OCI-LY7 (cell line): ENCODE measurements at regions not wholly inside any gene's neighbourhood (a gene's known extent, or its start where the extent isn't known, plus 50 kb on each side); places are given as distances from the start of the nearest gene placed in this dataset.

ENCODE experiments used
- BruUV-seq: library from RNA; stranded (reverse); fragments of 400-500 nt; replicated peaks from 2 replicates; lab custom pipeline; 2021; lab: Mats Ljungman, UMichigan
- CTCF ChIA-PET: fragments of 300-600 bp; sonication (Branson Sonifier 250); formaldehyde crosslinking; loops from one replicate; lab custom pipeline; 2022; ENCODE audit warnings: antibody characterized with exemption; ENCODE audit not compliant: unreplicated experiment; lab: Charles Lee
- POLR2A ChIA-PET: fragments of 300-600 bp; sonication (Branson Sonifier 250); formaldehyde crosslinking; loops from one replicate; lab custom pipeline; 2022; ENCODE audit warnings: antibody characterized with exemption; lab: Charles Lee
- DNase-seq: peaks from one replicate; pipeline ENCODE4 v3.0.0-alpha.2; 2015; ENCODE audit warnings: low spot score
- H2AFZ ChIP-seq: fragments of 200-600 bp; sonication (generic), shearing (Covaris generic); 2 replicates; pipeline ENCODE4 v1.6.1; 2014; ENCODE audit warnings: mild to moderate bottlenecking, antibody characterized with exemption, low read length, moderate library complexity
- H3K27ac ChIP-seq: fragments of 200-600 bp; sonication (generic); 2 replicates; pipeline ENCODE4 v1.5.1; 2014; ENCODE audit warnings: mixed run types, low read depth, mild to moderate bottlenecking, moderate library complexity, low read length, inconsistent platforms; ENCODE audit not compliant: poor library complexity, severe bottlenecking
- H3K36me3 ChIP-seq: fragments of 200-600 bp; sonication (generic); 2 replicates; pipeline ENCODE4 v1.6.1; 2014; ENCODE audit warnings: mild to moderate bottlenecking, antibody characterized with exemption, low read length, moderate library complexity, mixed read lengths; ENCODE audit not compliant: insufficient read depth
- H3K4me1 ChIP-seq: fragments of 200-600 bp; sonication (generic); 2 replicates; pipeline ENCODE4 v1.5.1; 2014; ENCODE audit warnings: mild to moderate bottlenecking, low read length; ENCODE audit not compliant: insufficient read depth, poor library complexity, severe bottlenecking
- H3K4me2 ChIP-seq: fragments of 200-600 bp; sonication (generic); 2 replicates; pipeline ENCODE4 v1.6.1; 2014; ENCODE audit warnings: mild to moderate bottlenecking, low read length
- H3K4me3 ChIP-seq: fragments of 200-600 bp; sonication (generic); 2 replicates; pipeline ENCODE4 v1.5.1; 2014; ENCODE audit warnings: mild to moderate bottlenecking, low read depth, low read length; ENCODE audit not compliant: poor library complexity, severe bottlenecking
- H3K79me2 ChIP-seq: fragments of 200-600 bp; sonication (generic); 2 replicates; pipeline ENCODE4 v1.6.1; 2016; ENCODE audit warnings: low read depth, mild to moderate bottlenecking, low read length, moderate library complexity, mixed read lengths; ENCODE audit not compliant: insufficient read depth
- H3K9me2 ChIP-seq: fragments of 200-600 bp; sonication (generic); 2 replicates; pipeline ENCODE4 v1.6.1; 2016; ENCODE audit warnings: mild to moderate bottlenecking, low read length, mixed read lengths; ENCODE audit not compliant: insufficient read depth
- H3K9me3 ChIP-seq: fragments of 200-600 bp; sonication (generic); 2 replicates; pipeline ENCODE4 v1.6.1; 2014; ENCODE audit warnings: mild to moderate bottlenecking, mixed run types, low read length, mixed read lengths
- H4K20me1 ChIP-seq: fragments of 200-600 bp; sonication (generic); 2 replicates; pipeline ENCODE4 v1.6.1; 2014; ENCODE audit warnings: mild to moderate bottlenecking, antibody characterized with exemption, low read length, moderate library complexity, mixed read lengths; ENCODE audit not compliant: insufficient read depth
- EZH2phosphoT487 ChIP-seq: fragments of 200-600 bp; sonication (generic); IDR thresholded peaks from 2 replicates; pipeline ENCODE4 v1.6.1; 2018; ENCODE audit warnings: low read depth, borderline replicate concordance, mild to moderate bottlenecking, mixed run types, antibody characterized with exemption, low read length, moderate library complexity, mixed read lengths
- intact Hi-C: fragments of 100-400 bp; cut with micrococcal nuclease; formaldehyde crosslinking; loops from one replicate; pipeline ENCODE4 v1.10.0; 2022; ENCODE audit not compliant: unreplicated experiment
- TF ChIP-seq, protein P1 (sequence below): fragments of 200-600 bp; sonication (generic); conservative IDR thresholded peaks from 2 replicates; pipeline ENCODE4 v1.5.1; 2014; ENCODE audit warnings: mild to moderate bottlenecking, antibody characterized with exemption, low read length, moderate library complexity, mixed read lengths

DNA sequence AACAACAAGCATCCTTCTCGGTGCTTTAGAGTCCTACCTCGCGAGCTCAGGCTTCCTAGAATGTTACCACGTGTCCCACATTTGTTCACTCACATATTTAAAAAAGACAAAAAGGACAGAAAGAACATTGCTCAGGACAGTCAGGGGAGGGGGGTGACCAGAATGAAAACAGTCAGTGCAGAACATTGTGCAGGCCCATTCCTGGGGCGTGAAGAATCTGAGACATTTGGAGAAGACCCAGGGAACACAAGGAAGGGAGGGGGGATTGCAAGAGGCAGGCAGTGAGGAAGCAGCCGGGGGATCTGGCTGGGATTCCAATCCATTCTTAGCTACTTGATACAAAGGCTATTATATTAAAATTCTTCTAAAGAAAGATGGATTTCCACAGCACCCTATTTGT, 270.4 kb upstream of the CITED2 start:
- H4K20me1 ChIP-seq = no peaks in the 10 kb centered on the region
- ChIA-PET POLR2A (interaction anchor here (1.2 to 1.4 kb wide), 2 partner anchors 10 to 16 kb away, joined by 3 to 4 read pairs; no protein-coding TSS in a partner anchor), CTCF (no interaction called here)
- H3K4me1 ChIP-seq = no peaks in the 10 kb centered on the region
- H3K36me3 ChIP-seq = no peaks in the 10 kb centered on the region
- no peak overlapping the region for H3K4me3 ChIP-seq
- H3K9me2 ChIP-seq = no peaks in the 10 kb centered on the region
- H3K4me2 ChIP-seq = no peak overlapping the region
- no peak for DNase-seq
- no TSS peak for BruUV-seq
- H3K79me2 ChIP-seq = no peaks in the 10 kb centered on the region
- intact Hi-C loops = no loop called here
- no peaks in the 10 kb centered on the region for H3K9me3 ChIP-seq
- H3K27ac ChIP-seq = no peak overlapping the region
- H2AFZ ChIP-seq = no peak overlapping the region
- TF ChIP-seq EZH2phosphoT487 = no peak
- TF ChIP-seq, protein P1, sequence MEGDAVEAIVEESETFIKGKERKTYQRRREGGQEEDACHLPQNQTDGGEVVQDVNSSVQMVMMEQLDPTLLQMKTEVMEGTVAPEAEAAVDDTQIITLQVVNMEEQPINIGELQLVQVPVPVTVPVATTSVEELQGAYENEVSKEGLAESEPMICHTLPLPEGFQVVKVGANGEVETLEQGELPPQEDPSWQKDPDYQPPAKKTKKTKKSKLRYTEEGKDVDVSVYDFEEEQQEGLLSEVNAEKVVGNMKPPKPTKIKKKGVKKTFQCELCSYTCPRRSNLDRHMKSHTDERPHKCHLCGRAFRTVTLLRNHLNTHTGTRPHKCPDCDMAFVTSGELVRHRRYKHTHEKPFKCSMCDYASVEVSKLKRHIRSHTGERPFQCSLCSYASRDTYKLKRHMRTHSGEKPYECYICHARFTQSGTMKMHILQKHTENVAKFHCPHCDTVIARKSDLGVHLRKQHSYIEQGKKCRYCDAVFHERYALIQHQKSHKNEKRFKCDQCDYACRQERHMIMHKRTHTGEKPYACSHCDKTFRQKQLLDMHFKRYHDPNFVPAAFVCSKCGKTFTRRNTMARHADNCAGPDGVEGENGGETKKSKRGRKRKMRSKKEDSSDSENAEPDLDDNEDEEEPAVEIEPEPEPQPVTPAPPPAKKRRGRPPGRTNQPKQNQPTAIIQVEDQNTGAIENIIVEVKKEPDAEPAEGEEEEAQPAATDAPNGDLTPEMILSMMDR = no peak

DNA sequence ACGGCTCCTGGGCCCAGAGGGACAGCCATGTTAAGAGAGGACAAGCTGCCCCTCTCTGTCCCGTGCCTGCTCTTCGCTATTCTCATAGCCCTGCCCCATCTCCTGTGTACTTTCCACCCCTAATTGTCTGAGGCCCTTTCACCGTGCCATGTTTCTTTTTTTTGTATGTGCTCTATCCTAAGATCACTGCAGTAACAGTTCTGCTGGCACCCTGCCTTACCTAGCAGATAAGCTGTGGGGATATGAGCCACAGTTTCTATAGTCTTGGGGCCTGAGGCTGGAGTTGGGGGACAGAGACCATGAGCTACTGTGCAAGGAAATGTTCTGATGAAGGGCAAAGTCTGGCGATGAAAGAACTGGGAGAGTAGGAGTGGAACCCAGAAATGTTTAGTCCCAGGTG, 269.5 kb upstream of the CITED2 start:
- no peak for DNase-seq
- intact Hi-C loops = no loop called here
- Histone ChIP-seq H3K4me2 (no peak overlapping the region), H3K9me2 (no peaks in the 10 kb centered on the region), H3K27ac (no peak overlapping the region), H3K79me2 (no peaks in the 10 kb centered on the region), H3K4me3 (no peak overlapping the region), H3K4me1 (no peaks in the 10 kb centered on the region), H4K20me1 (no peaks in the 10 kb centered on the region), H3K36me3 (no peaks in the 10 kb centered on the region), H2AFZ (no peak overlapping the region), H3K9me3 (no peaks in the 10 kb centered on the region)
- POLR2A ChIA-PET = interaction anchor here (0.6 to 1.4 kb wide), 2 partner anchors 9 to 216 kb away, joined by 3 to 4 read pairs; no protein-coding TSS in a partner anchor
- no peak for TF ChIP-seq EZH2phosphoT487
- TF ChIP-seq, protein P1 = no peak
- BruUV-seq = no TSS peak
- CTCF ChIA-PET = no interaction called here

DNA sequence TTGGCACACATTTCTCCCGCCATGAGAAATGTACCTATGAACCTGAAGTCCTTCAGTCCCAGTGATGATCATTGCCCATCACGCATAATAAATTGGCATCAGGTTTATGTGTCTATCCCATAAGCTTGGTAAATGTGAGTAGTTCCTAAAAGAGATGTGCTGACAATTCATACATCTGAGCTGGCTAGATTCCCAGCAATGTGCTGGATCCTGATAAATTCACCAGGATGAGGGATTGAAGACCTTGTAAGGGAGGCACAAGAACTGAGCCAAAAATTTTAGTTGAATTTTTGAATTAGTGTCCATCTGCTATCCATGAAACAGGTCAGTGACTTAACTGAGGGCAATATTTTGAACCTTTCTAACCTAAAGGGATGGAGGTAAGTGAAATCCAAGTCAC, 267.9 kb upstream of the CITED2 start:
- no TSS peak for BruUV-seq
- intact Hi-C loops = no loop called here

More for the DNA sequence above, 267.9 kb upstream of the CITED2 start:
- POLR2A ChIA-PET = no interaction called here
- H3K36me3 ChIP-seq = no peaks in the 10 kb centered on the region
- H4K20me1 ChIP-seq = no peaks in the 10 kb centered on the region
- no peaks in the 10 kb centered on the region for H3K9me2 ChIP-seq
- H2AFZ ChIP-seq = no peak overlapping the region
- no peaks in the 10 kb centered on the region for H3K79me2 ChIP-seq
- CTCF ChIA-PET = no interaction called here
- H3K27ac ChIP-seq = no peak overlapping the region
- H3K4me2 ChIP-seq = no peak overlapping the region
- no peak for DNase-seq
- H3K4me3 ChIP-seq = no peak overlapping the region
- no peaks in the 10 kb centered on the region for H3K4me1 ChIP-seq
- no peak for TF ChIP-seq EZH2phosphoT487
- TF ChIP-seq, protein P1 = no peak
- no peaks in the 10 kb centered on the region for H3K9me3 ChIP-seq
